ENCODE measurements at regions not wholly inside any gene's neighbourhood (a gene's known extent, or its start where the extent isn't known, plus 50 kb on each side); places are given as distances from the start of the nearest gene placed in this dataset.

DNA sequence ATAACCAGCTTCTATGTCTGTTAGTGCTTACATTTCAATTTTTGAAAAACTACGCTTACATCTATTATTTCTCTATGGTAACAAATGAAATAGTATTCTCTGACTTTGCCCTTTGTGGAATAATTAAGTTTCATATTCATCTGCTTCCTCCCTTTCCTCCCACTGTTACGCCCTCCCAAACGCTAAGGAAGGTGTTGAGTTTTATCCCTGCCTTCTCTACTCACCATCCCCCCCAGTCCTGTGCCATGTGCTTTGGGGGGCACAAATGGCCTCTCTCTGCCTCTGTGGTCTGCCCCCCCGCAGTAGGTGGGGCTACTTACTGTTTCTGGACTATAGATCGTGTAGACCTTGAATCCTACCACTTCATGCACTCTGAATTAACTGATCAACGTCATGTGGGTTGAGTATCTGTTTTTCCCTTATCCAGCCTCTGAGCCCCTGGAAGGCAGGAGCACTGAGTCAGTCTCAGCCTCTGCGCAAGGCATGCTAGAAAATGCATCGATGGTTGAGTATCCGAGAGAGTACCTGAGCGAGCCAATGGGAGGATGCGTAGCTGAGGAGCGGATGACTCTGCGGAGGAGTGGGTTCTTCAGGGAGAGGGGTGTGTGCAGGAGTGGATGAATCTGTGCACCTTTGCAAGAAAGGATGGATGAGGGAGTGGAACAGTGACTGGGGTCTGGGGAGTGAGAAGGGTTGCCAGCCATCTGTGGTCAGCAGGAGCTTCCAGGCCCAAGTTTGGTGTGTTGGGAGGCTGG lies 114.5 kb upstream of the RTL1 start:
- TF ChIP-seq, protein P1, sequence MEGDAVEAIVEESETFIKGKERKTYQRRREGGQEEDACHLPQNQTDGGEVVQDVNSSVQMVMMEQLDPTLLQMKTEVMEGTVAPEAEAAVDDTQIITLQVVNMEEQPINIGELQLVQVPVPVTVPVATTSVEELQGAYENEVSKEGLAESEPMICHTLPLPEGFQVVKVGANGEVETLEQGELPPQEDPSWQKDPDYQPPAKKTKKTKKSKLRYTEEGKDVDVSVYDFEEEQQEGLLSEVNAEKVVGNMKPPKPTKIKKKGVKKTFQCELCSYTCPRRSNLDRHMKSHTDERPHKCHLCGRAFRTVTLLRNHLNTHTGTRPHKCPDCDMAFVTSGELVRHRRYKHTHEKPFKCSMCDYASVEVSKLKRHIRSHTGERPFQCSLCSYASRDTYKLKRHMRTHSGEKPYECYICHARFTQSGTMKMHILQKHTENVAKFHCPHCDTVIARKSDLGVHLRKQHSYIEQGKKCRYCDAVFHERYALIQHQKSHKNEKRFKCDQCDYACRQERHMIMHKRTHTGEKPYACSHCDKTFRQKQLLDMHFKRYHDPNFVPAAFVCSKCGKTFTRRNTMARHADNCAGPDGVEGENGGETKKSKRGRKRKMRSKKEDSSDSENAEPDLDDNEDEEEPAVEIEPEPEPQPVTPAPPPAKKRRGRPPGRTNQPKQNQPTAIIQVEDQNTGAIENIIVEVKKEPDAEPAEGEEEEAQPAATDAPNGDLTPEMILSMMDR (conservative IDR thresholded peaks at IDR 0.05; ENCODE audit: low read depth, low read length), result no peak
- TF ChIP-seq EZH2 (IDR thresholded peaks at IDR 0.05; ENCODE audit: borderline replicate concordance, low read depth, low read length, poor library complexity, severe bottlenecking), result no peak

Data from A673 (cell line).